ENCODE measurements at regions not wholly inside any gene's neighbourhood (a gene's known extent, or its start where the extent isn't known, plus 50 kb on each side); places are given as distances from the start of the nearest gene placed in this dataset.

- Histone ChIP-seq H3K4me3 (ENCODE audit: low read length in 2 of 2) (no peak overlapping the region), H3K4me1 (ENCODE audit: insufficient read depth, low read length) (no peaks in the 10 kb centered on the region), H3K27me3 (ENCODE audit: insufficient read depth, low read length) (no peaks in the 10 kb centered on the region), H3K27ac (ENCODE audit: low read depth, low read length) (no peak overlapping the region), H3K36me3 (ENCODE audit: insufficient read depth, low read length) (no peaks in the 10 kb centered on the region), H3K9me3 (ENCODE audit: control insufficient read depth in 1 of 2, low read length in 2 of 2) (no peaks in the 10 kb centered on the region)
- H3K4me3 Mint-ChIP-seq = no peak overlapping the region
- H3K9me3 Mint-ChIP-seq = peaks cover 0 to 5% (median 0%) of the 10 kb centered on the region in 8 donors
- intact Hi-C loops (cut with micrococcal nuclease) = no loop called here
- no peaks in the 10 kb centered on the region for H3K4me1 Mint-ChIP-seq
- H3K27ac Mint-ChIP-seq = no peak overlapping the region
- CTCF ChIA-PET (ENCODE audit: partially characterized antibody) = no interaction called here
- POLR2A ChIA-PET (ENCODE audit: partially characterized antibody) = no interaction called here
- no peak for DNase-seq
- H3K36me3 Mint-ChIP-seq = no peaks in the 10 kb centered on the region
- peaks cover 0 to 3% of the 10 kb centered on the region in 2 donors for H3K27me3 Mint-ChIP-seq
Measured at GRCh38 chr11:70541699-70542098, 143.4 kb downstream of the CTTN start.

GRCh38 chr11:70542406-70542805 is 144.1 kb downstream of the CTTN start:
- H3K4me1 ChIP-seq (ENCODE audit: insufficient read depth, low read length) = no peaks in the 10 kb centered on the region
- no peak overlapping the region for H3K27ac ChIP-seq (ENCODE audit: low read depth, low read length)
- H3K9me3 ChIP-seq (ENCODE audit: control insufficient read depth in 1 of 2, low read length in 2 of 2) = no peaks in the 10 kb centered on the region
- intact Hi-C loops (cut with micrococcal nuclease) = no loop called here
- Mint-ChIP-seq H3K4me1 (no peaks in the 10 kb centered on the region), H3K36me3 (no peaks in the 10 kb centered on the region), H3K4me3 (no peak overlapping the region), H3K27me3 (peaks cover 0 to 7% of the 10 kb centered on the region in 2 donors), H3K27ac (no peak overlapping the region), H3K9me3 (peaks cover 0 to 5% (median 0%) of the 10 kb centered on the region in 8 donors)
- DNase-seq = no peak
- POLR2A ChIA-PET (ENCODE audit: partially characterized antibody) = no interaction called here
- no peaks in the 10 kb centered on the region for H3K36me3 ChIP-seq (ENCODE audit: insufficient read depth, low read length)
- no peaks in the 10 kb centered on the region for H3K27me3 ChIP-seq (ENCODE audit: insufficient read depth, low read length)
- CTCF ChIA-PET (ENCODE audit: partially characterized antibody) = no interaction called here
- no peak overlapping the region for H3K4me3 ChIP-seq (ENCODE audit: low read length in 2 of 2)

- Mint-ChIP-seq H3K4me3 (no peak overlapping the region), H3K27ac (no peak overlapping the region), H3K9me3 (peaks cover 0 to 5% (median 0%) of the 10 kb centered on the region in 8 donors), H3K27me3 (peaks cover 0 to 7% of the 10 kb centered on the region in 2 donors), H3K4me1 (no peaks in the 10 kb centered on the region), H3K36me3 (no peaks in the 10 kb centered on the region)
- H3K9me3 ChIP-seq (ENCODE audit: control insufficient read depth in 1 of 2, low read length in 2 of 2) = no peaks in the 10 kb centered on the region
- ChIA-PET POLR2A (ENCODE audit: partially characterized antibody) (no interaction called here), CTCF (ENCODE audit: partially characterized antibody) (no interaction called here)
- no peak overlapping the region for H3K4me3 ChIP-seq (ENCODE audit: low read length in 2 of 2)
- H3K27ac ChIP-seq (ENCODE audit: low read depth, low read length) = no peak overlapping the region
- no peaks in the 10 kb centered on the region for H3K36me3 ChIP-seq (ENCODE audit: insufficient read depth, low read length)
- intact Hi-C loops (cut with micrococcal nuclease) = no loop called here
- H3K4me1 ChIP-seq (ENCODE audit: insufficient read depth, low read length) = no peaks in the 10 kb centered on the region
- DNase-seq = no peak
- no peaks in the 10 kb centered on the region for H3K27me3 ChIP-seq (ENCODE audit: insufficient read depth, low read length)
Measured at GRCh38 chr11:70542811-70543210, 144.5 kb downstream of the CTTN start.

DNA sequence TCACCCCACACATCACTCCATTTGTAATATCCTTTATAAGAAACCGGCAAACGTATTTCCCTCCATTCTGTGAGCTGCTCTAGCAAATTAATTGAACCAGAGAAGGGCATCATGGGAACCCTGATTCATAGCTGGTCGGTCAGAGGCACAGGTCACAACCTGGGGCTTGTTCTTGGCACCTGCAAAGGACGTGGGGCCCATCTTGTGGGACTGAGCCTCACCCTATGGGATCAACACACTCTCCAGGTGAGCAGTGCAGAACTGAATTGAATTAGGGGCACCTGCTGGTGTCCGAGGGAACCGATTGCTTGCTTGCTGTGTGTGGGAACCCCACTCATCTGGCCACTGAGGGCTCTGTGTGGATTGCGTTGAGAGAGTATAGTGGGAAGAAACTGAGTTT is 145.3 kb downstream of the CTTN start:
- no peaks in the 10 kb centered on the region for H3K9me3 ChIP-seq (ENCODE audit: control insufficient read depth in 1 of 2, low read length in 2 of 2)
- H3K27ac Mint-ChIP-seq = no peak overlapping the region
- no peak for DNase-seq
- no peaks in the 10 kb centered on the region for H3K27me3 ChIP-seq (ENCODE audit: insufficient read depth, low read length)
- H3K4me1 Mint-ChIP-seq = no peaks in the 10 kb centered on the region
- ChIA-PET CTCF (ENCODE audit: partially characterized antibody) (no interaction called here), POLR2A (ENCODE audit: partially characterized antibody) (no interaction called here)
- H3K4me3 Mint-ChIP-seq = no peak overlapping the region
- H3K4me3 ChIP-seq (ENCODE audit: low read length in 2 of 2) = no peak overlapping the region
- no peaks in the 10 kb centered on the region for H3K36me3 Mint-ChIP-seq
- H3K36me3 ChIP-seq (ENCODE audit: insufficient read depth, low read length) = no peaks in the 10 kb centered on the region
- H3K4me1 ChIP-seq (ENCODE audit: insufficient read depth, low read length) = no peaks in the 10 kb centered on the region
- peaks cover 0 to 5% (median 0%) of the 10 kb centered on the region in 8 donors for H3K9me3 Mint-ChIP-seq
- no peak overlapping the region for H3K27ac ChIP-seq (ENCODE audit: low read depth, low read length)
- H3K27me3 Mint-ChIP-seq = peaks cover 0 to 7% of the 10 kb centered on the region in 2 donors
- intact Hi-C loops (cut with micrococcal nuclease) = no loop called here

DNA sequence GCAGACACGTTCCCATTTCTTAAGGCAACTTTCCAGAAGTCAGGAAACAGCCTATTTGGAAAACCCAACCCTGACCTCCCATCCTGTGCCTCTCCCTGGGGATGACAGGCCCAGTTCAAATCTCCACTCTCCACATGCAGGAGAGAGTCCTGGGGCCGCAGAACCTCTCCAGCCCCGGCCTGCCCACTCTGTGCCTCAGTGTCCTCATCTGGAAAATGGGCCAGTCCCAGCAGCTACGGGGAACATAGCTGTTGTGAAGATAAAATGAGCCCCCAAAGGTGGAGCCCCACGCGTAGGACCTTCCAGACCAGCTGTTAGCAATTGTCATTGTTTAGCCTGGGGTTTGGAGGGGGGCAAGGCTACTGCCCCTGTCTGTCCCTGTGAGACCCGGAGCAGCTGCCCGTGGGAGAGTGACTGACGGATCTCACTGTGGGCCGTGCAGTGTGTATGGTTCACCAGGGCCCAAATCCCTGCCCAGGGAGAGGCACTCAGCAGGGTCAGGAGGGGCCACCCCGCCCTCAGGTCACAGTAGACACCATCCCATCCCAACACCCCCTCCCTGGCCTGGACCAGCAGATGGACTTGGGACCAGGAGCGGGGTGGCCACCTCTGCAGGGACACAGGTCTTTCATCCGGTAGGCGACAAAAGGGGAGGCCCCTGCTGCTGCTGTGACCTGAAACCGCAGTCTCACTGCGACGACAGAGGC is 145.9 kb downstream of the CTTN start:
- Mint-ChIP-seq H3K4me3 (no peak overlapping the region), H3K27me3 (peaks cover 0 to 7% of the 10 kb centered on the region in 2 donors), H3K9me3 (peaks cover 0 to 1% (median 0%) of the 10 kb centered on the region in 8 donors), H3K36me3 (no peaks in the 10 kb centered on the region), H3K27ac (no peak overlapping the region), H3K4me1 (no peaks in the 10 kb centered on the region)
- intact Hi-C loops (cut with micrococcal nuclease) = no loop called here
- ChIA-PET CTCF (ENCODE audit: partially characterized antibody) (no interaction called here), POLR2A (ENCODE audit: partially characterized antibody) (no interaction called here)
- Histone ChIP-seq H3K27me3 (ENCODE audit: insufficient read depth, low read length) (no peaks in the 10 kb centered on the region), H3K27ac (ENCODE audit: low read depth, low read length) (no peak overlapping the region), H3K9me3 (ENCODE audit: control insufficient read depth in 1 of 2, low read length in 2 of 2) (no peaks in the 10 kb centered on the region), H3K4me3 (ENCODE audit: low read length in 2 of 2) (no peak overlapping the region), H3K4me1 (ENCODE audit: insufficient read depth, low read length) (no peaks in the 10 kb centered on the region), H3K36me3 (ENCODE audit: insufficient read depth, low read length) (no peaks in the 10 kb centered on the region)
- no peak for DNase-seq

DNA sequence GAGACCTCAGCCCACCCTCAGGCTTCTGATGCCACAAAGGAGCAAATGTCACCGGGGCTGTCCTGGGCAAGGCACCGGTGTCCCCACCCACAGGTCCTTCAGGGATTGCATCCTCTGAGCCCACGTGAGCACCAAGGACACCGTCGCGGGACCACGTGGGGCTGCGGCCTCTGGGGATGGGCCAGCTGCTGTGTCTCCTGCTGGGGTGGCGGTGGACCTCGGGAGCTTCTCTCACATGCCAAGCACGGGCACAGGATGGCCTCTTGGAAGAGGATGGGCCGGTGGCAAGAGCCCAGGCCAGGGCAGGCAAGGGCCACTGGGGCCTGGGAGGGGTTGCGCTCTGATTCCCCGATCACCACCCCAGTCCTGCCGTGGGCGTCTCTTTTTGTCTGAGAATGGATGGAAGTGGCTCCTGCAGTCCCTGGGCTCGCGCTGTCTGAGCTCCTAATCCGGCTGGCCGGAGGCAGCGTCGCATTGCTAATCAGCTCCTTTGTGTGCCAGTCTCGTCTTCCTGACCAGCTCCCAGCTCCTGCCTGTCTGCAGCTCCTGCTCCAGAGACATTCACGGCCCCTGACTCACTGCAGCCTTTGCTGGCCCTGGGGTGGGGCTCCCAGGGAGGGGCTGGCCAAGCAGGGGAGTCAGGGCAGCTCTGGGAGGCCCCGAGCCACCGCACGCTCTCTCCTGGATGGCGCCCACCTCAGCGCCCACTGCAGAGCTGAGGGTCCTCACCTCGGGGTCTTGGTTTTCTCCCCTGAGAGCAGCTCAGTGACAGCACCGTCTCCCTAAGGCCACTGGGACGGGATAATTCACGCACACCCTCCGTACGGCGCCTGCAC is 146.7 kb downstream of the CTTN start:
- H3K27ac ChIP-seq (ENCODE audit: low read depth, low read length) = no peak overlapping the region
- no peaks in the 10 kb centered on the region for H3K4me1 Mint-ChIP-seq
- peaks cover 0 to 1% (median 0%) of the 10 kb centered on the region in 8 donors for H3K9me3 Mint-ChIP-seq
- CTCF ChIA-PET (ENCODE audit: partially characterized antibody) = no interaction called here
- no peak for DNase-seq
- no peak overlapping the region for H3K4me3 Mint-ChIP-seq
- no peaks in the 10 kb centered on the region for H3K27me3 ChIP-seq (ENCODE audit: insufficient read depth, low read length)
- POLR2A ChIA-PET (ENCODE audit: partially characterized antibody) = no interaction called here
- no peak overlapping the region for H3K27ac Mint-ChIP-seq
- peaks cover 0 to 7% of the 10 kb centered on the region in 2 donors for H3K27me3 Mint-ChIP-seq
- no peak overlapping the region for H3K4me3 ChIP-seq (ENCODE audit: low read length in 2 of 2)
- H3K9me3 ChIP-seq (ENCODE audit: control insufficient read depth in 1 of 2, low read length in 2 of 2) = no peaks in the 10 kb centered on the region
- no peaks in the 10 kb centered on the region for H3K36me3 Mint-ChIP-seq
- H3K36me3 ChIP-seq (ENCODE audit: insufficient read depth, low read length) = no peaks in the 10 kb centered on the region
- H3K4me1 ChIP-seq (ENCODE audit: insufficient read depth, low read length) = no peaks in the 10 kb centered on the region
- intact Hi-C loops (cut with micrococcal nuclease) = no loop called here

DNA sequence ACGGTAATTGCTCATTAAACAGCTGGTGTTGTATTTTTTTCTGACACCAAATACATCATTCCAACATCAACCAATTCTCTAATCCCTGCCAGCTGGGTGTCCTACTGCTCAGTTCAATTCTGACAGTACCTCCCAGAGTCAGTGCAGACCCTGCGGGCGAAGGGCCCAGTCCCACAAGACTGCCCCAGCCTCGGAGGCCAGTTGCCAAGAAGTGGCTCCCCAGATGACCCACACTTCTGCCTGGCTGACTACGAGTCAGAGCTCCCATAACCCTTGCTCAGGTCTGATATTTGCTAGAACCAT is 147.2 kb downstream of the CTTN start:
- H3K36me3 Mint-ChIP-seq = no peaks in the 10 kb centered on the region
- CTCF ChIA-PET (ENCODE audit: partially characterized antibody) = no interaction called here
- H3K4me1 Mint-ChIP-seq = no peaks in the 10 kb centered on the region
- Histone ChIP-seq H3K27me3 (ENCODE audit: insufficient read depth, low read length) (no peaks in the 10 kb centered on the region), H3K36me3 (ENCODE audit: insufficient read depth, low read length) (no peaks in the 10 kb centered on the region), H3K9me3 (ENCODE audit: control insufficient read depth in 1 of 2, low read length in 2 of 2) (no peaks in the 10 kb centered on the region), H3K27ac (ENCODE audit: low read depth, low read length) (no peak overlapping the region), H3K4me3 (ENCODE audit: low read length in 2 of 2) (no peak overlapping the region), H3K4me1 (ENCODE audit: insufficient read depth, low read length) (no peaks in the 10 kb centered on the region)
- POLR2A ChIA-PET (ENCODE audit: partially characterized antibody) = no interaction called here
- no peak overlapping the region for H3K4me3 Mint-ChIP-seq
- H3K9me3 Mint-ChIP-seq = peaks cover 0 to 1% (median 0%) of the 10 kb centered on the region in 8 donors
- DNase-seq = no peak
- H3K27me3 Mint-ChIP-seq = peaks cover 0 to 7% of the 10 kb centered on the region in 2 donors
- intact Hi-C loops (cut with micrococcal nuclease) = no loop called here
- no peak overlapping the region for H3K27ac Mint-ChIP-seq

All from CD4-positive, alpha-beta memory T cell (primary cell).